Fibroblast of upper back skin (primary cell): ENCODE measurements at regions not wholly inside any gene's neighbourhood (a gene's known extent, or its start where the extent isn't known, plus 50 kb on each side); places are given as distances from the start of the nearest gene placed in this dataset.

Experiments
- DNase-seq: peaks from one replicate; pipeline ENCODE4 v3.0.0-alpha.2; 2013

DNA sequence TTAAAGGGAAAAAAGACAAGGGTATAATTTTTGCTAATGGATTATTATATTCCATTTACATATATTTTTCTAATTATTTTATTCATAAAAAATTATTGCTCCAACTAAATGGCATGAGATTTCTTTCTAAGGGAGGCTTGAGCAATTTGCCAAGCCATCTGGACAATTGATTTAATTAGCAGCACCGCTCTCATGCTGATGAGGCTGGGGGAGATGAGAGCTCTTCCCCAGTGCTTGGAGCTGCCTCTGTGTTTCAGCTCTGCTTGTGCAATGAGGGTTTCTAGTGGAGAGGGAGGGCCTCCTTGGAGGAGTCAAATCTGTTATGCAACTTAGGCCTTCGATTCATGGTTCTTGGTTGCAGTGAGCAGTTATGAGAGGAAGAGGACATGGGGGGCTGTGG is 574.3 kb downstream of the TCERG1L start:
- no peak for DNase-seq

DNA sequence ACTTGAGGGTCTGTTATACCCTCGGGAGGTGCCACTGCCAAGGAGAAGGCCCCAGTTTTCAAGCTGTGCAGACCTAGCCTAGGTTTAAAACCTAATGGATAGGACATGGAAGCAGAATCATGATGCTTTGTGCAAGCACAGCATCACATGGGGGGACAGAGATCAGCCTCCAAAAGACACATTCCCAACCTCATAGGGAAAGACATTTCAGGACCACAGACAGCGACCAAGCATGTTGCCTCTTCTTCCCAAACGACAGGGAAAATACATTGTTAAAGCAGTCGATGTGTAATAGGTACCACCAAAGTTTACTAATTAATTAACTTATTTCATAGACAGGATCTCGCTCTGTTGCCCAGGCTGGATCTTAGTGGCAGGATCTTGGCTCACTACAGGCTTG is 573.9 kb downstream of the TCERG1L start:
- DNase-seq, result no peak

DNA sequence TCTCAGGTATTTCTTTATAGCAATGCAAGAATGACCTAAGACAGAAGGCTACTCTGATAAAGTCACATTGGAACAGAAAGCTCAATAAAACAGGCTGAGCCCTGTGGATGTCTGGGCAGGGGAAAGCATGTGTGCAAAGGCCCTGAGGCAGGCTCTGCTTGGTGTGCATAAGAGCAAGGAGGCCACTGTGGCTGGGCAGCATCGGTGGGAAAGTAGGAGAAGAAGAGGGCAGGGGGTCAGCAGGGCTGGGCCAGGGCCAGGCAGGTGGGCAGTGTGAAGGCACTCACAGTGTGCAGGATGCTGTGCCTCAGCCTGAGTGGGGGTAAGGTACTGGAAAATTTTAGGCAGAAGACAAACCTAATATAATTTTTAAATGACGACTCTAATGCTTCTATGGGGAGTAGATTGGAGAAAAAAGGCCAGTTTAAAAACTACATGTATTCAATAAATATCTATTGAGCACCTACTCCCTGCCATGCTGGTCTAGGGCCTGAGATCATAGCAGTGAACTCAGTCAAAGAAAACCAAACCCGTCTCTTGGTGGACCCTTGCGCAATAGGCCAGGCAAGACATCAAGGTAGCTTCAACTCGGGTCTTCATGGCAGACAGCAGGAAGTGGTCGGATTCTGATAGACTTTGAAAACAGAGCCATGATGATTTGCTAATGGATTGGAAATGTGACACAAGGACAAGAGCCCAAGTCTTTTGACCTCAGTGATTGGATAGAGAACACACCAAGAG is 572.3 kb downstream of the TCERG1L start:
- no peak for DNase-seq

GRCh38 chr10:130739757-130740145 is 571.8 kb downstream of the TCERG1L start:
- DNase-seq, result no peak

- DNase-seq, result no peak
These were observed 571.4 kb downstream of the TCERG1L start for GRCh38 chr10:130740166-130740565.

DNA sequence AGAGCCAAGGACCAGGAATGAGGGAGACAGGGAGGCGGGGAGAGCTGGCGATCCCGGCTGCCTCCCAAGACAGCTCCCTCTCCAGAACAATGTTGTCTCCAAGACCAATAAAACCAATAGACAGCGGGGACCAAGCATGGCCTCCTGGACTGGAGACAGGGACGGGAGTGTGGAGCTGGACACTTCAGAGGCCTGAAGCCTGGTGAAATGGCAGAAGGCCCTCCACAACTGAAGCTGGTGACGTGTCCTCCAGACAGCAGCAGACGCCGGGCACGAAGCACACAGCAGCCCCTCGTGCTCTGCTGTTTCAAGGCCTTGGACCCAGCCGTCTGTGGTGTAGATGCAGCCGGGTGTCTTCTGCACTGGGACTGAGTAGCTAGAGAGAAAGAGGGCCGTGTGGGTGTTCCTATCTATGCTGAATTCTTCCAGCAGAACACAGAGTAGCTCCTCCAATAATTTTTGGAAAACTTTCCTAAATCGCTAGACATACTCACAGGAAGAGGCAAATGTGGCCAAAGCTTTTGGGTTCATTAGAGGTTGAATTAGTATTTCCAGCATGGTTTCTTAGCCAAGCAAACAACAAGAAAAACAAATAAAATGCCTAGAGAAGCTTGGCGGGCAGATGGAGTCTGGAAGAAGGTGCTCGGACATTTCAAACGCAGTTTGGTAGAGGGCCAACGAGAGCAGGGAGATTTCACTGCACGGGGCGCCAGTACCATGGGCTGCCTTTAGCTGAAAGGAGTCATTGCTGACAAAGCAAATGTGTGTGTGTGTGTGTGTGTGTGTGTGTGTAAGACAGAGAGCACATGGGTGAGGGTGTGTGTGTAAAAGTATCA is 570.4 kb downstream of the TCERG1L start:
- no peak for DNase-seq

GRCh38 chr10:130741901-130742855 is 569.3 kb downstream of the TCERG1L start:
- DNase-seq, result no peak

DNA sequence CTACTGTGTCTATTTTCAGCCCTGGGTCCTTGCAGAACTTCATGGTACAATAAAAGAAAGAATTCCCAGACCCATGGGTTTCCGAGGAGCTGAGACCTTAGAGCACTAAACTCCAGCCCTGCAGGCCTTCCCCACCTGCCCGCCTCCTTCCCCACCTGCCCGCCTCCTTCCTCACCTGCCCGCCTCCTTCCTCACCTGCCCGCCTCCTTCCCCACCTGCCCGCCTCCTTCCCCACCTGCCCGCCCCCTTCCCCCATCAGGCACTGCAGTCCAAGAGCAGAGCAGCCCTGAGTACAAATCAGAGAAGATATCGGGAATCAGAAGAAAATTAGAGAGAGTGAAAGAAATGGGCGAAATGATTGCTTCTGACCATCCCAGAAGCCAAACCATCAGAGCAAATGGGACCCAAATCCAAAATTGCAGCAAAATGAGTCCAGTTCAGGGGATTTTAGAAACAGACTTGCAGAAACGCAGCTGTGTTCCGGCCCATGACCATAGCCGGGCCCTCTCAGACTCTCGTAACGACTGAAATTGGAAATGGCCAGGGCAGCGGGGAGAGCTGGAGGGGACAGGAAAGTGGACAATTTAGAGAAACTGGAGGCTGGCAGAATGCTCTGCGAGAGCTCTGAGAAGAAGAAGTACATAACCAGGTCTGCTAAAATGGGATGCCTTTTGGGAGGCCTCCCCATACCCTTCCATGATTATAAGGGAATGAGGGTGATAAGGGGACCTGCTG is 568.4 kb downstream of the TCERG1L start:
- no peak for DNase-seq

DNA sequence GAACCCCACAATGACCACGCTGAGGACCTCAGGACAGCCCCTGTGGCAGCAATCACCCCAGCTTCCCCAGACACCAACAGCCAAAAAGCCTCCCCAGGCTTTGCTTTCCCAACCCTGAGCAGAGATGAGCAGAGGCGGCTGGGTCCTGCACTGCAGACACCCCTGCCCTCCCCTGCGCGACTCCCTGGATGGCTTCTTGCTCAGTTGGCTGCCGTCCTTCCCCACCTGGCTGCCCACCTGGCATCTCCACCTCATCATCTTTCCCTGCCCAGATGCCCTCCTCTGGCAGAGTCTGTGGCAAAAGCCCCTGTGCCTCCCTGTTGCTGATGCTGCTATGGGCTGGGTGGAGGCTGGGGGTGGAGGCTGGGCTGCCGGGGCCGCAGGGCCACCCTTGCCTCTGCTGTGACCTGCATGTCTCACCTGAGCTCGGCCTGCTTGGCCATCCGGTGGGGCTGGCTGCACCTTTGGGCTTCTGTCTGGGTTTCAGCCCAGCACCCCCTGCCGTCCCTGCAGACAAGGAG is 567.7 kb downstream of the TCERG1L start:
- no peak for DNase-seq

DNA sequence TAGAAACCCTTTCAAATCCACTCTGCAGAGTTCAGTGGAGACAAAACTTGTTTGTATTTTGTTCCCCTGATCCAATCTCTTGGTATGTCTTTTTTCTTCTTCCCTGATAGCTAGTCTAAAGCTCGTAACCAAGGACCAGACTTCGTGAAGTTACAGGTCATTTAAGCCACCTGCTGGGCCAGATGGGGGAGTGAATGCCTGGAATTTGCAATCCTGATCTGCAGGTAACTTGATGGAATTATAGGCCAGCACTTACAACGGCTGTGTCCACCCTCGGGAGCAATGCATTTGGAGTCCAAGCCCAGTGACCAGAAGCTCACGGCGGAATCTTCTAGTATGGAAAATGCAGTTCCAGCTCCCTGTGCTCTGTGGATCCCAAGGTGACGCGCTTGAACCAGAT is 566.9 kb downstream of the TCERG1L start:
- DNase-seq, result no peak

GRCh38 chr10:130745251-130745650 is 566.3 kb downstream of the TCERG1L start:
- DNase-seq, result no peak

DNA sequence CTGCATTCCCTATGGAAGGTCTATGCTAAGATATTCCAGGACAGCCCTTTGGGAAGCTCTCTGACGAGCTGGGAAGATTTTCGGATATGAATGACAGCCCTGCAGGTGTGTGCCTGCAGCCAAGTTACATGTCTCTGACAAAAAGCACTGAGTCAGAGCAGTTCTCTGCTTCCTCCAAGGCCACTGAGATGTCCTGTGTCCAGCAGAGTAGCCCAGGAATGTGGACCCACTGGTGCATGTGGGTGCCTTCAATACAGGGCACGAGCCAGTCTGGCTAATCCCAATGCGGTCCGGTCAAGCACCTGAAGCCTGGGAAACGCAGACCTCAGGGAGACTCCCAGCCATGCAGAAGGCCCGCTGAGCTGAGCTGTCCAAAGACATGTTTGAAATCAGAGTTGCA is 565.7 kb downstream of the TCERG1L start:
- DNase-seq, result no peak

- DNase-seq, result no peak
These were observed 565.2 kb downstream of the TCERG1L start for GRCh38 chr10:130746311-130746710.

DNA sequence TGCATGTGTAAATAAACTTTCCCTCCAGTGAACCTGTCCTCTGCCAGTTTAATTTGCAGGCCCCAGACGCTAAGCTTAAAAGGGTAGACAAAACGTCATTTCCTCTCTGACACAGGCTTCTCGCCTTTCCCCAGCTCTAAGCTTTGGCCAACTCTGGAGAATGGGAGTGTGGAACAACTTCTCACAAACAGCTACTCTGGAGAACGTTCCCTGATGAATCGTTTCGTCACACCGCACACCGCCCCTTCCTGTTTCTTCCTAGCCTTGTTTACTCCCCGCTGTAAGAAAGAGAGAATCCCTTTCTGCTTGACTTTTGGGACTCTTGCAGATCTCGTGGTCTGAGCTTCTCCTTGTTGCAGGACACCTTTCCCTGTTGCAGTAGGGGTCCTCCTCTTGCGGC is 564.2 kb downstream of the TCERG1L start:
- no peak for DNase-seq

- DNase-seq, result no peak
These were observed 563.6 kb downstream of the TCERG1L start for GRCh38 chr10:130747946-130748345.

- no peak for DNase-seq
These were observed 563.0 kb downstream of the TCERG1L start for GRCh38 chr10:130748409-130749057.

DNA sequence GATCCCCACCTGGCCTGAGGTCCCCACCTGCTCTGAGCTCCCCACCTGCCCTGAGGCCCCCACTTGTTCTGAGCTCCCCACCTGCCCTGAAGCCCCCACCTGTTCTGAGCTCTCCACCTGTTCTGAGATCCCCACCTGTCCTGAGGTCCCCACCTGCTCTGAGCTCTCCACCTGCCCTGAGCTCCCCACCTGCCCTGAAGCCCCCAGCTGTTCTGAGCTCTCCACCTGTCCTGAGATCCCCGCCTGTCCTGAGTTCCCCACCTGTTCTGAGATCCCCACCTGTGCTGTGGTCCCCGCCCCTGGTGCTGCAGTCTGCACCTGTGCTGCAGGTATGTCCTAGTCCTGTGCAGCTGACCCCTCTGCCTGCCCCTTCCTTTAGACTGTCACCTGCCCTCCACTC is 561.6 kb downstream of the TCERG1L start:
- DNase-seq, result no peak

DNA sequence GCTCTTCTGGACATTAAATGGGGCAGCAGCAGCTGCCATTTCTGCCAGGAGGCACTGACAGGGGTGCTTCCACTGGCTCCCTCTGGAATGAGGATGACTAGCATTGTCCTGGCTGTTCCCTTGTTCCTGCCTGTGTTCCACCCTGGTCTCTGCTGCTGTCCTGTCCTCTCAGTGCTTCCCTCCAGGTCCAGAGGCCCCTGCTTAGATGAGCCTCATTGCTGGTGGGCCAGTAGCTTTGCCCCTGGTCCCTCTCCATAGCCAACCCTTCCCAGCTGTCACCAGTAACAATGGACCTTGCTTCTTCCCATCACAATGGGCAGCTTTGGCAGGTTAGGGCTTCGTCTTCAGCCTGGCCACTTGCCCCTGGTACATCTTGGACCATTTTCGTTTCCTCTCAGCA is 561.1 kb downstream of the TCERG1L start:
- DNase-seq, result no peak

DNA sequence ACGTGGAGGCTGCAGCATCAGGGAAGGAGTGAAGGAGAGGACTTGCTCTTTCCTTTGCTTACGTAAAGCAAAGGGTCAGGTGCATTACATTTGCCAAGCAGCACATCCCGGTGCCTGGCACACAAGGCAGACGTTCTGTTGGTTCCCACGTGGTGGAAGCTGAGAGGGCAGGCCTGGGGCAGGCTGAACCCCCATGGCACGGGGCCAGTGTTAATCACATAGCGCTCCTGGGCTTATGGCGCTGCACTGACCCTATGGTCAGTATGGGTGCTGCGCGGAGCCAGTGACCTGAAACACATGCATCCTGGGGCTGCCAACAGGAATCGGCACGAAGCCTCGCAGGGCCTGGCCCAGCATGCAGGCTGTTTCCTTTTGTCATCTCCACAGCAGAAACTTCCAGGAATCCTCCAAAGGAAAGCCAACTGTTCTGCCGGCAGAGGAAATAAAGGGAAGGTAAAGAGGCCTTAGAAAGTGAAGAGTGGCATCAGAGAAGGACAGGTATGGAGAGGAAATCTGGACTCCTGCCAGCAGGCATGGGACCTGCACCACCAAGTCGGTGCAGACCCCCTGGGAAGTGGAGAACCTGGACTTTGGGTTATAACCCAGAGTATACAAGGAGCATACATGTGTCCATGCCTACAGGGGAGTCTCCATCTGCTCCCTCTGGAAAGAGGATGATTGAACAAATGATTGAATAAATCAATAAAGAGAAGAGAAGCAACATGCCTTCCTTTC is 560.2 kb downstream of the TCERG1L start:
- DNase-seq, result no peak

DNA sequence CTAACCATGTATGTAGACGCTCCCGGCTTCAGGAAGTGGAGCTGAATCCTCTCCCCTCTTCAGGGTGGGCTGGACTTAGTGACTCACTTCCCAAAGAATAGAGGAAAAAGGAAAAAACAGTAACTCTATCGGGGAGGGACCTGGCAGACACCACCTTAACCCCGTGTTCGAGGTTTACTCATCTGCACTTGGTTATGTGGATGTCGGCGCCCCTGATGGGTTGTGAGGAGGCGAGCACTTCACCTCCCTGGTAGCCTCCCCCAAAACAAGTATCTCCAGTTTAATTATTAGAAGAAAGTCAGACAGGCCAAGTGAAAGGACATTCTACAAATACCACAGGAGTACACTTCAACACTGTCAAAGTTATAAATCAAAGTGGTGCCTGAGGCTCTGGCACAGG is 559.7 kb downstream of the TCERG1L start:
- no peak for DNase-seq

GRCh38 chr10:130756651-130757050 is 554.9 kb downstream of the TCERG1L start:
- no peak for DNase-seq
